ENCODE measurements at regions not wholly inside any gene's neighbourhood (a gene's known extent, or its start where the extent isn't known, plus 50 kb on each side); places are given as distances from the start of the nearest gene placed in this dataset.

DNA sequence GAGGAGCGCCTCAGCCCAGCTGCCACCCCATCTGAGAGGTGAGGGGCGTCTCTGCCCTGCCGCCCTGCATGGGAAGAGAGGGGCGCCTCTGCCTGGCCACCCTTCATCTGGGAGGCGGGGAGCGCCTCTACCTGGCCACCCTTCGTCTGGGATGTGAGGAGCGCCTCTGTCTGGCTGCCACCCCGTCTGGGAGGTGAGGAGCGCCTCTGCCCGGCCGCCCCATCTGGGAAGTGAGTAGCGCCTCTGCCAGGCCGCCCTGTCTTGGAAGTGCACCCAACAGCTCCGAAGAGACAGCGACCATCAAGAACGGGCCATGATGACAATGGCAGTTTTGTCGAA, 114.4 kb upstream of the CES5A start:
- TF ChIP-seq, protein P1, sequence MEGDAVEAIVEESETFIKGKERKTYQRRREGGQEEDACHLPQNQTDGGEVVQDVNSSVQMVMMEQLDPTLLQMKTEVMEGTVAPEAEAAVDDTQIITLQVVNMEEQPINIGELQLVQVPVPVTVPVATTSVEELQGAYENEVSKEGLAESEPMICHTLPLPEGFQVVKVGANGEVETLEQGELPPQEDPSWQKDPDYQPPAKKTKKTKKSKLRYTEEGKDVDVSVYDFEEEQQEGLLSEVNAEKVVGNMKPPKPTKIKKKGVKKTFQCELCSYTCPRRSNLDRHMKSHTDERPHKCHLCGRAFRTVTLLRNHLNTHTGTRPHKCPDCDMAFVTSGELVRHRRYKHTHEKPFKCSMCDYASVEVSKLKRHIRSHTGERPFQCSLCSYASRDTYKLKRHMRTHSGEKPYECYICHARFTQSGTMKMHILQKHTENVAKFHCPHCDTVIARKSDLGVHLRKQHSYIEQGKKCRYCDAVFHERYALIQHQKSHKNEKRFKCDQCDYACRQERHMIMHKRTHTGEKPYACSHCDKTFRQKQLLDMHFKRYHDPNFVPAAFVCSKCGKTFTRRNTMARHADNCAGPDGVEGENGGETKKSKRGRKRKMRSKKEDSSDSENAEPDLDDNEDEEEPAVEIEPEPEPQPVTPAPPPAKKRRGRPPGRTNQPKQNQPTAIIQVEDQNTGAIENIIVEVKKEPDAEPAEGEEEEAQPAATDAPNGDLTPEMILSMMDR (IDR thresholded peaks at IDR 0.05): no peak
- TF ChIP-seq, protein P2, sequence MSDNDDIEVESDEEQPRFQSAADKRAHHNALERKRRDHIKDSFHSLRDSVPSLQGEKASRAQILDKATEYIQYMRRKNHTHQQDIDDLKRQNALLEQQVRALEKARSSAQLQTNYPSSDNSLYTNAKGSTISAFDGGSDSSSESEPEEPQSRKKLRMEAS (CRISPR knock-in tag; IDR thresholded peaks at IDR 0.05): no peak
- TF ChIP-seq NR3C1 (CRISPR knock-in tag; conservative IDR thresholded peaks at IDR 0.05; ENCODE audit: low read depth) (no peak), CREM (CRISPR knock-in tag; IDR thresholded peaks at IDR 0.05) (no peak)
- TF ChIP-seq, protein P3, sequence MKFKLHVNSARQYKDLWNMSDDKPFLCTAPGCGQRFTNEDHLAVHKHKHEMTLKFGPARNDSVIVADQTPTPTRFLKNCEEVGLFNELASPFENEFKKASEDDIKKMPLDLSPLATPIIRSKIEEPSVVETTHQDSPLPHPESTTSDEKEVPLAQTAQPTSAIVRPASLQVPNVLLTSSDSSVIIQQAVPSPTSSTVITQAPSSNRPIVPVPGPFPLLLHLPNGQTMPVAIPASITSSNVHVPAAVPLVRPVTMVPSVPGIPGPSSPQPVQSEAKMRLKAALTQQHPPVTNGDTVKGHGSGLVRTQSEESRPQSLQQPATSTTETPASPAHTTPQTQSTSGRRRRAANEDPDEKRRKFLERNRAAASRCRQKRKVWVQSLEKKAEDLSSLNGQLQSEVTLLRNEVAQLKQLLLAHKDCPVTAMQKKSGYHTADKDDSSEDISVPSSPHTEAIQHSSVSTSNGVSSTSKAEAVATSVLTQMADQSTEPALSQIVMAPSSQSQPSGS (CRISPR knock-in tag; IDR thresholded peaks at IDR 0.05; ENCODE audit: borderline replicate concordance, low read depth): no peak
- TF ChIP-seq, protein P4, sequence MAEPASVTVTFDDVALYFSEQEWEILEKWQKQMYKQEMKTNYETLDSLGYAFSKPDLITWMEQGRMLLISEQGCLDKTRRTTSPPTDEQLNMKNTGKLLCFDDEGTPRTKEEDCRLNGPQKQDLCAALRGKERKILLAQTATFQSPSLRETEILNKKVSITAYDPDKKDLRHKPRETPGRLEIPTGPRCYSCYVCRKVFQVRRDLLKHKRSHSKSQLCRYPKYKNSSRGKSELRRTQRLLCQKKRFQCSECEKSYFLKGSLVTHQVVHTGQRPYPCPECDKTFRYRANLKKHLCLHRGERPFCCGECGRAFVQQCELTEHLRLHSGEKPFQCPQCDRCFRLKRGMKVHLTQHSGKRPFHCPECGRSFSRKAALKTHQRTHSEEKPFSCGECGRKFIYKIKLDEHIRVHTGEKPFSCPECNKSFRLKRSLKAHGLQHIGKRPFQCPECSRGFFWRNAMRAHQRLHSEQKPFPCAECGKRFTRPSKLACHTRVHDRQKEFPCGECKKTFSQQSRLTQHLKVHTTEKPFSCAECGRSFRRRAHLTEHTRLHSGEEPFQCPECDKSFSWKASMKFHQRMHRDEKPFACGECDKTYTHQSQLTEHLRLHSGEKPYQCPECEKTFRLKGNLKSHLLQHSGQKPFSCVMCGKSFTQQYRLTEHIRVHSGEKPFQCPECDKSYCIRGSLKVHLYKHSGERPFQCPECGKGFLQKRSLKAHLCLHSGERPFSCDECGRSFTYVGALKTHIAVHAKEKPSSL (CRISPR knock-in tag; conservative IDR thresholded peaks at IDR 0.05): no peak
